H1 (cell line): ENCODE measurements at regions not wholly inside any gene's neighbourhood (a gene's known extent, or its start where the extent isn't known, plus 50 kb on each side); places are given as distances from the start of the nearest gene placed in this dataset.

Source experiments
- CTCF ChIA-PET: fragments of 300-600 bp; sonication (Branson Sonifier 250); formaldehyde crosslinking; loops from one replicate; lab custom pipeline; 2021; ENCODE audit not compliant: partially characterized antibody; lab: Charles Lee
- POLR2A ChIA-PET: fragments of 300-600 bp; sonication (Branson Sonifier 250); formaldehyde crosslinking; loops from one replicate; lab custom pipeline; 2021; ENCODE audit warnings: inconsistent platforms; ENCODE audit not compliant: partially characterized antibody; lab: Charles Lee
- DNase-seq, 2 experiments: peaks; one replicate each; pipeline versions ENCODE4 v3.0.0 to v3.0.0-alpha.2; 2010 to 2022; ENCODE audit warnings: low spot score in 2 of 2, low read depth in 1 of 2, mixed read lengths in 1 of 2
- FAIRE-seq: peaks from 2 replicates; lab custom pipeline; 2011; peaks lifted over from hg19 to GRCh38; lab: Jason Lieb, UNC
- H2AFZ ChIP-seq: 2 replicates; pipeline ENCODE4 v1.8.1; 2012; ENCODE audit warnings: low read length, inconsistent platforms
- H2AK5ac ChIP-seq: 2 replicates; pipeline ENCODE4 v1.6.1; 2013; ENCODE audit warnings: low read depth, low read length
- H2BK120ac ChIP-seq: replicated peaks from 2 replicates; pipeline ENCODE3; 2013; ENCODE audit warnings: low read depth, low read length, inconsistent platforms
- H2BK12ac ChIP-seq: 2 replicates; pipeline ENCODE4 v1.6.1; 2013; ENCODE audit warnings: low read depth, low read length
- H2BK15ac ChIP-seq: 2 replicates; pipeline ENCODE4 v1.6.1; 2013; ENCODE audit warnings: low read length
- H2BK20ac ChIP-seq: 2 replicates; pipeline ENCODE4 v1.6.1; 2013; ENCODE audit warnings: low read length
- H2BK5ac ChIP-seq: 2 replicates; pipeline ENCODE4 v1.6.1; 2013; ENCODE audit warnings: low read depth, low read length
- H3K14ac ChIP-seq: 2 replicates; pipeline ENCODE4 v1.6.1; 2013; ENCODE audit warnings: inconsistent platforms; ENCODE audit not compliant: insufficient read length
- H3K18ac ChIP-seq: 2 replicates; pipeline ENCODE4 v1.6.1; 2013; ENCODE audit warnings: low read length; ENCODE audit errors: extremely low read depth
- H3K23ac ChIP-seq: 2 replicates; pipeline ENCODE4 v1.6.1; 2013; ENCODE audit warnings: inconsistent platforms; ENCODE audit not compliant: insufficient read length
- H3K23me2 ChIP-seq: 2 replicates; pipeline ENCODE4 v1.6.1; 2013; ENCODE audit warnings: low read depth, low read length
- H3K27ac ChIP-seq: 2 replicates; pipeline ENCODE4 v1.6.1; 2011; ENCODE audit warnings: low read depth, low read length, inconsistent platforms
- H3K27me3 ChIP-seq, 4 experiments: replicated peaks in 1 of 4; 1 replicate in 1 of 4; 2 replicates in 3 of 4; pipeline versions ENCODE4 v1.6.1 to v1.8.1; 2011 to 2013; ENCODE audit warnings: low read length in 3 of 4, mild to moderate bottlenecking in 3 of 4, inconsistent platforms in 2 of 4, mixed read lengths in 2 of 4, moderate library complexity in 1 of 4; ENCODE audit not compliant: control insufficient read depth in 3 of 4, insufficient read depth in 3 of 4; ENCODE audit errors: extremely low read depth in 1 of 4
- H3K36me3 ChIP-seq, 4 experiments: 2 replicates each; pipeline versions ENCODE4 v1.6.1 to v1.8.1; 2011 to 2013; ENCODE audit warnings: mild to moderate bottlenecking in 4 of 4, low read length in 3 of 4, moderate library complexity in 2 of 4, control low read depth in 1 of 4, inconsistent platforms in 1 of 4; ENCODE audit not compliant: insufficient read depth in 4 of 4, control insufficient read depth in 2 of 4
- H3K4ac ChIP-seq: replicated peaks from 2 replicates; pipeline ENCODE3; 2013; ENCODE audit warnings: low read length, low read depth, mixed read lengths, inconsistent platforms; ENCODE audit not compliant: insufficient read length
- H3K4me1 ChIP-seq, 4 experiments: replicated peaks in 1 of 4; 1 replicate in 1 of 4; 2 replicates in 3 of 4; pipeline versions ENCODE4 v1.6.1 to v1.8.1; 2011 to 2013; ENCODE audit warnings: low read length in 3 of 4, inconsistent platforms in 2 of 4, mixed read lengths in 1 of 4; ENCODE audit not compliant: insufficient read depth in 4 of 4, control insufficient read depth in 3 of 4
- H3K4me2 ChIP-seq, 2 experiments: 2 replicates each; pipeline versions ENCODE4 v1.6.1 to v1.8.1; 2011 to 2013; ENCODE audit warnings: low read depth in 2 of 2, low read length in 2 of 2, control low read depth in 1 of 2, inconsistent platforms in 1 of 2, mild to moderate bottlenecking in 1 of 2; ENCODE audit not compliant: insufficient read depth in 1 of 2
- H3K4me3 ChIP-seq, 4 experiments: fragments of 200-600, 300-600 bp in 1 of 4; sonication (generic), shearing (Covaris generic), sonication (Bioruptor Twin) in 1 of 4; 2 replicates each; pipeline versions ENCODE4 v1.5.1 to v1.8.1; 2011 to 2016; ENCODE audit warnings: low read length in 4 of 4, low read depth in 3 of 4, control low read depth in 2 of 4, inconsistent platforms in 2 of 4, mild to moderate bottlenecking in 2 of 4, mixed read lengths in 1 of 4, moderate library complexity in 1 of 4; ENCODE audit not compliant: insufficient read depth in 2 of 4; ENCODE audit errors: extremely low read depth in 1 of 4
- H3K56ac ChIP-seq: replicated peaks from 2 replicates; pipeline ENCODE3; 2013; ENCODE audit warnings: low read depth, mild to moderate bottlenecking, mixed read lengths, low read length, inconsistent platforms; ENCODE audit not compliant: insufficient read length
- H3K79me1 ChIP-seq: 2 replicates; pipeline ENCODE4 v1.6.1; 2013; ENCODE audit warnings: low read depth, low read length, control low read depth
- H3K79me2 ChIP-seq, 2 experiments: 2 replicates each; pipeline versions ENCODE4 v1.6.1 to v1.8.1; 2012 to 2013; ENCODE audit warnings: low read length in 2 of 2, mild to moderate bottlenecking in 2 of 2, inconsistent platforms in 1 of 2; ENCODE audit not compliant: insufficient read depth in 2 of 2, control insufficient read depth in 1 of 2
- H3K9ac ChIP-seq, 4 experiments: replicated peaks in 1 of 4; 1 replicate in 1 of 4; 2 replicates in 3 of 4; pipeline versions ENCODE4 v1.6.1 to v1.8.1; 2011 to 2013; ENCODE audit warnings: low read depth in 3 of 4, low read length in 3 of 4, control low read depth in 2 of 4, mild to moderate bottlenecking in 2 of 4, moderate library complexity in 2 of 4, inconsistent platforms in 1 of 4; ENCODE audit errors: extremely low read depth in 1 of 4
- H3K9me3 ChIP-seq, 2 experiments: 2 replicates each; pipeline versions ENCODE4 v1.6.1 to v1.8.1; 2012 to 2013; ENCODE audit warnings: mild to moderate bottlenecking in 2 of 2, moderate library complexity in 2 of 2, control low read depth in 1 of 2, inconsistent platforms in 1 of 2, low read depth in 1 of 2, low read length in 1 of 2, mixed read lengths in 1 of 2; ENCODE audit not compliant: insufficient read depth in 2 of 2
- H4K20me1 ChIP-seq, 2 experiments: replicated peaks in 1 of 2; 2 replicates each; pipeline versions ENCODE3 to v1.8.1; 2011 to 2013; ENCODE audit warnings: inconsistent platforms in 2 of 2, low read length in 2 of 2, mild to moderate bottlenecking in 1 of 2; ENCODE audit not compliant: insufficient read depth in 2 of 2, control insufficient read depth in 1 of 2
- H4K5ac ChIP-seq: 2 replicates; pipeline ENCODE4 v1.6.1; 2013; ENCODE audit warnings: low read length, low read depth, mixed read lengths, inconsistent platforms; ENCODE audit not compliant: insufficient read length
- H4K8ac ChIP-seq: 2 replicates; pipeline ENCODE4 v1.8.0; 2013; ENCODE audit warnings: mild to moderate bottlenecking, moderate library complexity, low read length, inconsistent platforms; ENCODE audit not compliant: insufficient read depth; ENCODE audit errors: extremely low read depth
- H4K91ac ChIP-seq: replicated peaks from 2 replicates; pipeline ENCODE3; 2013; ENCODE audit warnings: low read length, mixed read lengths, inconsistent platforms; ENCODE audit not compliant: insufficient read length
- BCL11A ChIP-seq, 2 experiments: IDR thresholded peaks; one replicate each; pipeline ENCODE4 v1.6.1; 2011; ENCODE audit warnings: low read depth in 2 of 2, low read length in 2 of 2, mild to moderate bottlenecking in 2 of 2
- CBX8 ChIP-seq: fragments of 300-800, 300-1000 bp; sonication (generic); IDR thresholded peaks from 2 replicates; pipeline ENCODE4 v1.7.1; 2016; ENCODE audit warnings: low read depth, low read length, borderline replicate concordance
- CEBPB ChIP-seq: IDR thresholded peaks from 2 replicates; pipeline ENCODE4 v1.6.1; 2012; ENCODE audit warnings: low read depth, low read length
- CREB1 ChIP-seq: IDR thresholded peaks from 2 replicates; pipeline ENCODE4 v1.6.1; 2012; ENCODE audit warnings: inconsistent platforms
- FOSL1 ChIP-seq: IDR thresholded peaks from 2 replicates; pipeline ENCODE4 v1.6.1; 2011; ENCODE audit warnings: mild to moderate bottlenecking, low read depth, low read length, moderate library complexity; ENCODE audit not compliant: insufficient read depth
- KDM1A ChIP-seq: fragments of 200-600, 300-600 bp; sonication (generic); IDR thresholded peaks from 2 replicates; pipeline ENCODE4 v1.7.1; 2016; ENCODE audit warnings: mild to moderate bottlenecking, low read length, borderline replicate concordance
- POLR2A ChIP-seq, 2 experiments: IDR thresholded peaks; 1 replicate in 1 of 2; 2 replicates in 1 of 2; pipeline ENCODE4 v1.6.1; 2011; ENCODE audit warnings: low read depth in 2 of 2, low read length in 2 of 2, mild to moderate bottlenecking in 2 of 2; ENCODE audit errors: control extremely low read depth in 1 of 2
- SIN3A ChIP-seq, 2 experiments: IDR thresholded peaks in 1 of 2; conservative IDR thresholded peaks in 1 of 2; 2 replicates each; pipeline ENCODE4 v1.6.1; 2011 to 2012; ENCODE audit warnings: low read length in 2 of 2, improper control_type of control experiment in 1 of 2, low read depth in 1 of 2, mild to moderate bottlenecking in 1 of 2
- SIRT6 ChIP-seq: IDR thresholded peaks from one replicate; pipeline ENCODE4 v1.7.1; 2012; ENCODE audit warnings: low read length, inconsistent platforms
- WGBS, 2 experiments: shearing (Covaris generic) in 1 of 2; methylation state at CpG; one replicate each; pipeline versions ENCODE4 v1.1.6 to v1.1.7; 2013 to 2015; ENCODE audit warnings: low lambda C conversion rate in 2 of 2, mixed read lengths in 2 of 2, inconsistent platforms in 1 of 2, low coverage in 1 of 2, missing lambda C conversion rate in 1 of 2; ENCODE audit not compliant: insufficient replicate concordance in 2 of 2, insufficient coverage in 1 of 2, insufficient read length in 1 of 2; ENCODE audit errors: extremely low coverage in 1 of 2, missing lambda C conversion rate in 1 of 2; 5-methylcytosine and 5-hydroxymethylcytosine counted together
- TF ChIP-seq, protein P1 (sequence below): IDR thresholded peaks from 2 replicates; pipeline ENCODE4 v1.6.1; 2012; ENCODE audit warnings: inconsistent platforms

DNA sequence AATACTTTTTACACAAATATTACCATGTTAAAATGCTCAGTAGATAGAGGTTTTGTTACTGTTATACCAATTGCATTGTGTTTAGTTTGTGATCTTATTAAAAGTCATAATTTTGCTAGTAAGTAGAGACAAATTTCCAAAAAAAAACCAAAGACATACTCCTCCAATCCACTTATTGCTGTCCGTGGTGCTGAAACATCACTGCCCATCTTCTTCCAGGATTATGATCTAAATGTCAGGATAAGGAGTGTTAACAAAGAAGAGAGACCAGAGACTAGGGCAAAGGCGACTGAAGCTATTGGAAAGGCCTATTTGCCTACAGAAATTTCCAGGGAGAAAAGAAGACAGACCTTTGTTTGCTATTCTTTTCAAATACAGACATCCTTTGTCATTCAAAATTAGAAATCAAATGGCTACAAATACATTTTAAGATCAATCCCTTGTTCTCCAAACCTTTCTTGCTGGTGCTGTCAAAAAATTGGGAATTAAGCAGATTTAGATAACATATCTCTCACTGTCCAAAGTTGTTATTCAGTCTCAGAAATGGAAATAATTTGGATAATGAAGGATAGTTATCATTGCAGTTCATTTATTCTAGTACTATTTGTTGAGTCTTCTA is 199.7 kb downstream of the C11orf91 start:
- Histone ChIP-seq H4K8ac (no peak overlapping the region), H2AFZ (no peak overlapping the region)
- no peak for TF ChIP-seq FOSL1
- TF ChIP-seq CREB1, result no peak
- TF ChIP-seq POLR2A (IDR thresholded peaks at IDR 0.05; ENCODE audit: control extremely low read depth in 1 of 2, low read depth in 2 of 2, low read length in 2 of 2), result no peak
- TF ChIP-seq SIN3A (conservative IDR thresholded peaks at IDR 0.05 in 1 of 2, IDR thresholded peaks at IDR 0.05 in 1 of 2; ENCODE audit: low read depth in 1 of 2, low read length in 2 of 2), result no peak
- no peak for TF ChIP-seq CBX8
- TF ChIP-seq, protein P1, sequence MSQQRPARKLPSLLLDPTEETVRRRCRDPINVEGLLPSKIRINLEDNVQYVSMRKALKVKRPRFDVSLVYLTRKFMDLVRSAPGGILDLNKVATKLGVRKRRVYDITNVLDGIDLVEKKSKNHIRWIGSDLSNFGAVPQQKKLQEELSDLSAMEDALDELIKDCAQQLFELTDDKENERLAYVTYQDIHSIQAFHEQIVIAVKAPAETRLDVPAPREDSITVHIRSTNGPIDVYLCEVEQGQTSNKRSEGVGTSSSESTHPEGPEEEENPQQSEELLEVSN, result no peak
- TF ChIP-seq BCL11A (IDR thresholded peaks at IDR 0.05; ENCODE audit: low read depth in 2 of 2, low read length in 2 of 2), result no peak
- TF ChIP-seq CEBPB, result no peak
- no peak for TF ChIP-seq KDM1A
- TF ChIP-seq SIRT6, result no peak
- TF ChIP-seq, all 59 proteins: peak for 0
- Histone ChIP-seq H3K18ac (no peak overlapping the region), H3K9ac (no peak overlapping the region), H4K20me1 (no peaks in the 10 kb centered on the region), H3K4me2 (no peak overlapping the region), H2BK15ac (no peak overlapping the region), H3K27ac (no peak overlapping the region), H2BK5ac (no peak overlapping the region), H2BK12ac (no peak overlapping the region), H2AK5ac (no peak overlapping the region), H2BK120ac (no peak overlapping the region), H3K79me1 (no peaks in the 10 kb centered on the region), H3K23ac (no peak overlapping the region), H3K14ac (no peak overlapping the region), H3K36me3 (no peaks in the 10 kb centered on the region), H4K5ac (no peak overlapping the region), H3K4me1 (no peaks in the 10 kb centered on the region), H3K9me3 (no peaks in the 10 kb centered on the region), H3K4ac (no peak overlapping the region), H3K23me2 (no peaks in the 10 kb centered on the region), H4K91ac (no peak overlapping the region), H3K56ac (no peak overlapping the region), H3K27me3 (no peaks in the 10 kb centered on the region), H2BK20ac (no peak overlapping the region), H3K79me2 (no peaks in the 10 kb centered on the region), H3K4me3 (no peak overlapping the region)
- CTCF ChIA-PET, result interaction anchor here (1.5 to 1.6 kb wide), 2 partner anchors 13 to 186 kb away, joined by 3 to 4 read pairs; no protein-coding TSS in a partner anchor
- WGBS, 2 experiments, result 18% methylated on average over 2 of the region's 2 CpGs; no CpG with 5 or more reads in 1 of the 2 experiments
- DNase-seq (no peak), FAIRE-seq (no peak)
- POLR2A ChIA-PET, result no interaction called here
